KMS-11 (cell line): ENCODE measurements at regions not wholly inside any gene's neighbourhood (a gene's known extent, or its start where the extent isn't known, plus 50 kb on each side); places are given as distances from the start of the nearest gene placed in this dataset.

Experiments
- H2AFZ ChIP-seq: fragments of 200-600 bp; sonication (generic); 2 replicates; pipeline ENCODE4 v1.6.1; 2016; ENCODE audit warnings: antibody characterized with exemption, mixed run types, low read depth
- H3K27ac ChIP-seq: fragments of 200-600 bp; sonication (generic); 2 replicates; pipeline ENCODE4 v1.6.1; 2016; ENCODE audit warnings: mild to moderate bottlenecking, mixed run types
- H3K27me3 ChIP-seq: fragments of 200-600 bp; sonication (generic); 2 replicates; pipeline ENCODE4 v1.6.1; 2017; ENCODE audit warnings: mild to moderate bottlenecking, low read depth, mixed run types, moderate library complexity; ENCODE audit not compliant: insufficient read depth
- H3K36me3 ChIP-seq: fragments of 200-600 bp; sonication (generic); 2 replicates; pipeline ENCODE4 v1.6.1; 2017; ENCODE audit warnings: mild to moderate bottlenecking, mixed run types; ENCODE audit not compliant: insufficient read depth
- H3K4me1 ChIP-seq: fragments of 200-600 bp; sonication (generic); 2 replicates; pipeline ENCODE4 v1.6.1; 2016; ENCODE audit warnings: mild to moderate bottlenecking, low read depth, mixed run types; ENCODE audit not compliant: poor library complexity, severe bottlenecking
- H3K4me2 ChIP-seq: fragments of 200-600 bp; sonication (generic); 2 replicates; pipeline ENCODE4 v1.7.0; 2016; ENCODE audit warnings: mild to moderate bottlenecking, mixed run types
- H3K4me3 ChIP-seq: fragments of 200-600 bp; sonication (generic); IDR thresholded peaks from 2 replicates; pipeline ENCODE4 v1.6.1; 2017; ENCODE audit warnings: low read depth, low read length, mixed read lengths; ENCODE audit not compliant: insufficient read depth
- H3K79me2 ChIP-seq: fragments of 200-600 bp; sonication (generic); 2 replicates; pipeline ENCODE4 v1.6.1; 2016; ENCODE audit warnings: low read depth, mixed run types; ENCODE audit not compliant: insufficient read depth
- H3K9ac ChIP-seq: fragments of 200-600 bp; sonication (generic); 2 replicates; pipeline ENCODE4 v1.6.1; 2016; ENCODE audit warnings: mild to moderate bottlenecking, mixed run types
- H4K20me1 ChIP-seq: fragments of 200-600 bp; sonication (generic); 2 replicates; pipeline ENCODE4 v1.6.1; 2016; ENCODE audit warnings: mild to moderate bottlenecking, mixed run types; ENCODE audit not compliant: insufficient read depth
- CTCF ChIP-seq: fragments of 200-600 bp; sonication (generic); conservative IDR thresholded peaks from 2 replicates; pipeline ENCODE4 v1.6.1; 2017; ENCODE audit warnings: low read depth, mild to moderate bottlenecking, antibody characterized with exemption, low read length, moderate library complexity, mixed read lengths

GRCh38 chr9:80793706-80794105 is 895.6 kb downstream of the TLE1 start:
- no peaks in the 10 kb centered on the region for H3K4me1 ChIP-seq
- no peaks in the 10 kb centered on the region for H3K27me3 ChIP-seq
- no peaks in the 10 kb centered on the region for H4K20me1 ChIP-seq
- no peaks in the 10 kb centered on the region for H3K79me2 ChIP-seq
- no peak overlapping the region for H2AFZ ChIP-seq
- H3K4me3 ChIP-seq = no peak overlapping the region
- H3K9ac ChIP-seq = no peak overlapping the region
- H3K4me2 ChIP-seq = no peak overlapping the region
- TF ChIP-seq CTCF = no peak
- no peak overlapping the region for H3K27ac ChIP-seq
- no peaks in the 10 kb centered on the region for H3K36me3 ChIP-seq

- no peak overlapping the region for H2AFZ ChIP-seq
- H3K27ac ChIP-seq = no peak overlapping the region
- no peaks in the 10 kb centered on the region for H3K4me1 ChIP-seq
- no peaks in the 10 kb centered on the region for H3K27me3 ChIP-seq
- no peaks in the 10 kb centered on the region for H3K79me2 ChIP-seq
- H3K4me3 ChIP-seq = no peak overlapping the region
- H4K20me1 ChIP-seq = no peaks in the 10 kb centered on the region
- no peaks in the 10 kb centered on the region for H3K36me3 ChIP-seq
- no peak overlapping the region for H3K9ac ChIP-seq
- H3K4me2 ChIP-seq = no peak overlapping the region
- TF ChIP-seq CTCF = no peak
These were observed 896.6 kb downstream of the TLE1 start for GRCh38 chr9:80792726-80793125.

GRCh38 chr9:80791836-80792235 is 897.5 kb downstream of the TLE1 start:
- Histone ChIP-seq H3K27me3 (no peaks in the 10 kb centered on the region), H3K36me3 (no peaks in the 10 kb centered on the region), H3K9ac (no peak overlapping the region), H3K4me3 (no peak overlapping the region), H3K27ac (no peak overlapping the region), H3K4me2 (no peak overlapping the region), H4K20me1 (no peaks in the 10 kb centered on the region), H2AFZ (no peak overlapping the region), H3K4me1 (no peaks in the 10 kb centered on the region), H3K79me2 (no peaks in the 10 kb centered on the region)
- no peak for TF ChIP-seq CTCF

- no peak overlapping the region for H3K4me3 ChIP-seq
- no peaks in the 10 kb centered on the region for H4K20me1 ChIP-seq
- H3K4me2 ChIP-seq = no peak overlapping the region
- H3K36me3 ChIP-seq = no peaks in the 10 kb centered on the region
- TF ChIP-seq CTCF = no peak
- no peak overlapping the region for H3K9ac ChIP-seq
- H3K79me2 ChIP-seq = no peaks in the 10 kb centered on the region
- no peaks in the 10 kb centered on the region for H3K27me3 ChIP-seq
- H3K4me1 ChIP-seq = no peaks in the 10 kb centered on the region
- H3K27ac ChIP-seq = no peak overlapping the region
- H2AFZ ChIP-seq = no peak overlapping the region
These were observed 898.6 kb downstream of the TLE1 start for GRCh38 chr9:80790764-80791163.

GRCh38 chr9:80789831-80790230 is 899.5 kb downstream of the TLE1 start:
- H3K79me2 ChIP-seq = no peaks in the 10 kb centered on the region
- H3K27me3 ChIP-seq = no peaks in the 10 kb centered on the region
- no peaks in the 10 kb centered on the region for H3K4me1 ChIP-seq
- H2AFZ ChIP-seq = no peak overlapping the region
- no peak overlapping the region for H3K4me2 ChIP-seq
- H3K9ac ChIP-seq = no peak overlapping the region
- H3K36me3 ChIP-seq = no peaks in the 10 kb centered on the region
- no peaks in the 10 kb centered on the region for H4K20me1 ChIP-seq
- H3K4me3 ChIP-seq = no peak overlapping the region
- H3K27ac ChIP-seq = no peak overlapping the region
- TF ChIP-seq CTCF = no peak
